HAP-1 (cell line): ENCODE measurements at regions not wholly inside any gene's neighbourhood (a gene's known extent, or its start where the extent isn't known, plus 50 kb on each side); places are given as distances from the start of the nearest gene placed in this dataset.

Experiments used
- DNase-seq, 2 experiments: peaks; one replicate each; pipeline ENCODE4 v3.0.0-alpha.2; 2016 to 2020; ENCODE audit warnings: low spot score in 2 of 2
- H3K27me3 ChIP-seq: fragments of 250-450 bp; sonication (Bioruptor Pico); 2 replicates; pipeline ENCODE4 v1.5.1; 2020; ENCODE audit warnings: low read depth, mild to moderate bottlenecking, moderate library complexity
- H3K36me3 ChIP-seq: fragments of 250-450 bp; sonication (Bioruptor Pico); replicated peaks from 2 replicates; pipeline ENCODE4 v1.5.1; 2020; ENCODE audit warnings: mild to moderate bottlenecking
- H3K4me1 ChIP-seq: fragments of 250-450 bp; sonication (Bioruptor Pico); 2 replicates; pipeline ENCODE4 v1.5.1; 2020; ENCODE audit warnings: mild to moderate bottlenecking
- H3K4me3 ChIP-seq: fragments of 250-450 bp; sonication (Bioruptor Pico); 2 replicates; pipeline ENCODE4 v1.5.1; 2020; ENCODE audit warnings: mild to moderate bottlenecking, moderate library complexity
- H3K9me3 ChIP-seq: fragments of 250-450 bp; sonication (Bioruptor Pico); 2 replicates; pipeline ENCODE4 v1.5.1; 2020; ENCODE audit warnings: mild to moderate bottlenecking, moderate library complexity
- in situ Hi-C: fragments of 300-500 bp; cut with MboI; formaldehyde crosslinking; loops from 3 replicates; pipeline ENCODE4 v1.14.3; 2020; ENCODE audit warnings: low sequenced_read_pairs, inconsistent platforms, mixed read lengths

DNA sequence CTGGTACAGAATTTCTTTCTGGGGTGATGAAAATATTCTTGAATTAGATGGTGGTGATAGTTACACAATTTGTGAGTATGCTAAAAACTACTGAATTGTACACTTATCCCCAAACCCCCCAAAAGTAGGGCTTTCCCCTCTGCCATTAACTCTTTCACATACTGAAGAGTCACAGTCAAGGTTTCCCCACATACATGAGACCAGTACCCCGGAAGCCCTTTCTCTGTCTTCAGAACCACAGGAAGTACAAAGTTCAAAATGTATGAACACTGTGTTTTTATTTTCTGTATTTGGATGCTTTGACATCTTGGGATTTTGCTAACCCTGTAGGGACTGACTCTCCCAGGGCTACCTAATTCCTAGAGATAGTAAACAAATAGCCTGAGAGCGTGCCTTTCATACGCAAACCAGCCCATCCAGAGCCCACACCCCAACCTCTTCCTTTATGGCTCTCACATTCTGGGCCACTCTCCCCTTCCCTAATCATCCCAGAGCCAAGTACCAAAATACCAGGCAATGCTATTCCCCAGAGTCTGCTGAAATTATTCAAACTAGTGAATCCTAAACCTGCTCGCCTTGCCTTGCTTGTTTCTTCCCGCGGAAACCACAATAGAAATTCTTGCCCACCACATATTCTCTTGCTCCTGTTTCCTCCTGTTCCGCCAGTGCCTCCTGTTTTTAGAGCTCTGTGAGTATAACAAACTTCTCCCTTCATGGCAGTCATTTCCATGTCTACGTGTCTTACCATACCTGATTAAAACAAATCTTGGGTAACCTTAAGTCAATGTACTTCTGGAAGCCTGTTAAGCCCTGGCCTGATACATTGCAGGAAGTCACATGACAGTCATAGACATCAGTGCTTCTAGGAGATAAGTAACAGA lies 524.8 kb downstream of the FUT8 start:
- Histone ChIP-seq H3K27me3 (no peaks in the 10 kb centered on the region), H3K9me3 (no peaks in the 10 kb centered on the region), H3K4me1 (peaks cover 4% of the 10 kb centered on the region; the same call in 1 of the 2 replicates), H3K36me3 (no peaks in the 10 kb centered on the region), H3K4me3 (no peak overlapping the region)
- in situ Hi-C loops = no loop called here
- no peak for DNase-seq

DNA sequence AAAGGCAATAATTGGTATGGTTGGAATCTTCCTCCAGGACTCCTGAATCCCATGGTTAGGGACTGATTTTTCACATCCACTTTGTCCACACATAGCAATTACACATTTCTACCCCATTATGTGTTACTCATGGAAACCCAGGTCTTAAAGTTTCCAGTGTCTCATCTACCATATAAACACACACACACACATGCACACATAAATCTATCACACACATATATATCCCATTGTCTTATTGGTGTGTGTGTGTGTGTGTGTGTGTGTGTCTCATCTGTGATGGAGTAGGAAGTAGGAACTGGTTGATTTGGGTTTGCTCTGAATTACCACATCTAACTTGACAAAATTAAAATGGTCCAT lies 525.4 kb downstream of the FUT8 start:
- no peaks in the 10 kb centered on the region for H3K27me3 ChIP-seq
- peaks cover 4% of the 10 kb centered on the region; the same call in 1 of the 2 replicates for H3K4me1 ChIP-seq
- no peaks in the 10 kb centered on the region for H3K9me3 ChIP-seq
- no peak overlapping the region for H3K4me3 ChIP-seq
- no peaks in the 10 kb centered on the region for H3K36me3 ChIP-seq
- in situ Hi-C loops = no loop called here
- no peak for DNase-seq

DNA sequence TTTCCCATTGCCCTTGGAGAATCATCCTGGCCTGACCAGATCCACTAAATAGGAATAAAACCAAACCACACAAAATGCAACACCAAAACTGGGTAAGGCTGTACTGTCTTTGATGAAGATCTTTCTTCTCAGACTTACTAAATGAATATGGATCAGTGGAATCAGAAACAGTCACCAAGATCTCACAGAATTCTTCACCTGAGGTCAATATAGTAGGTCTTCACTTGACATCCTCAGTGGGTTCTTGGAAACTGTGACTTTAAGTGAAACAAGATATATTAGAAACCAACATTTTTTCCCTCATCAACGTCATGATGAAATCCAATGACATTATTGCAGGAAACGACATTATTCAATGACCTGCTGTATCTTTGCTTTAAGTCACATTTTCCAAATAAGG lies 526.2 kb downstream of the FUT8 start:
- Histone ChIP-seq H3K36me3 (no peaks in the 10 kb centered on the region), H3K4me3 (no peak overlapping the region), H3K4me1 (peaks cover 4% of the 10 kb centered on the region; the same call in 1 of the 2 replicates), H3K9me3 (no peaks in the 10 kb centered on the region), H3K27me3 (no peaks in the 10 kb centered on the region)
- in situ Hi-C loops = no loop called here
- no peak for DNase-seq

DNA sequence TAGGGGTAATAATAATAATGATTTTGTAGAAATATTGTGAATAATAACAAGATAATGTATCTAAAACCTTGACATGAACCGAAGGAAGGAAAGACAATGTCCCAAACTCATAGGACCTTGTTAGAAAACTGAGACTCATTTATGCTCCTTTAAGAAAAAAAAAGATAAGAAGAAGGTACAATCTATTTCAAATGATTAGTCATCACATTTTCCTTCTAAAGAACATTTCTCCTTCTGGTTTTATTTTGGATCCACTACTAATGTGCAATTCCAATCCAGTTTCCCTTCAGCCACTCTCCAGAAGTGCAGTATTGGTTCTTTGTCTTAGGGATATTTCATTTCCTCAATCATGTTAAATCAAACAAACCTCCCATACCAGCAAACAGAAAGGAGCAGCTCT lies 526.7 kb downstream of the FUT8 start:
- Histone ChIP-seq H3K4me1 (peaks cover 4% of the 10 kb centered on the region; the same call in 1 of the 2 replicates), H3K9me3 (no peaks in the 10 kb centered on the region), H3K27me3 (no peaks in the 10 kb centered on the region), H3K4me3 (no peak overlapping the region), H3K36me3 (no peaks in the 10 kb centered on the region)
- no peak for DNase-seq
- in situ Hi-C loops = no loop called here

DNA sequence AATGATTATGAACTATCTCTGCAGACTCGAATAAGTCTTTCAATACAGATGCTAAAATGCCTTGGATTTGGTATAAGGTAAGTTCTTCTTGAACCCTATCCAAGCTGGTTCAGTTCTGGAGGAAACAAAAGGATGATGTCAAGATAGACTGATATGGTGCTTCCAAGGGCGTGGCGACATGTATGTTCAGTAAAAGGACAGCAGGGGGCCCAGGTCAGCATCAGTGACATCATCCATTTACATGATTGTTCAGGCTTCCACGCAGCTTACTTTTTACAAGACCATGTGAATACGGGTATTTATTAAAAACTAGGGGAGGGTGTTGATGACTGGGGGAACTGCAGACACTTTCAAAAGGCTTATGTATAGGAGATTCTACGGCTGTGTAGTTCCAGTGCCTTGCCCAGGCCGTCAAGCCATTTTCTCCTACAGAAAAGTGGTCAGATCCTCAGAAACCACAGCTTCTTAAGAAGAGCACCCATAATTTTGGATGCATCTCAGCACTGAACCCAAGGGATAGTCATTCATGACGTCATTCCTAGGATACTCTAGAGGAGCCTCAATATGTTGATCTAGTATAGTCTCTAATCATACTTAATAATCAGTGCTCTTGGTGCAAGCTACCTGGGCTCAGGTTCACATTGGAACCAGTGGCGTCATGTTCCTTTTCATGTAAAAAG lies 527.7 kb downstream of the FUT8 start:
- Histone ChIP-seq H3K9me3 (no peaks in the 10 kb centered on the region), H3K36me3 (no peaks in the 10 kb centered on the region), H3K27me3 (no peaks in the 10 kb centered on the region), H3K4me1 (peaks cover 4% of the 10 kb centered on the region; the same call in 1 of the 2 replicates), H3K4me3 (no peak overlapping the region)
- in situ Hi-C loops = no loop called here
- DNase-seq = peak; percentile 67 to 68

DNA sequence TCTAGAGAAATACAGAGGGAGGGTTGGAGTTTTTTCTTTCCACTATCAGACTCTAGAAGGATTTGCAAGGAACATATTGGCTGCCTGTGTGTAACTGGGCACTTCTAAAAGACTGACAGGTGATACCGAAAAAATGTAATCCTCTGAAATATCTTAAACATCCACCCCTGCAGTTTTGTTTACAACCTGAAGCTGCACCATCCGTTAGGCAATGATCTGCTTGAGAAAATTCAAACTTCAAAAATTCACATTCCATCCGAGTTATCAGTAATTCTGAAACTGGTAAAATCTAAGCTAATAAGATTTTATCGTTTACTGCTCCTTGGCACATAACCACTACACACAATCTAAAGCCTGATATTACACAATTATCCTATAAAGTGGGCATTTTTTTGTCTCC lies 528.6 kb downstream of the FUT8 start:
- H3K36me3 ChIP-seq = no peaks in the 10 kb centered on the region
- no peaks in the 10 kb centered on the region for H3K27me3 ChIP-seq
- DNase-seq = no peak
- H3K9me3 ChIP-seq = no peaks in the 10 kb centered on the region
- H3K4me3 ChIP-seq = no peak overlapping the region
- in situ Hi-C loops = no loop called here
- peaks cover 4% of the 10 kb centered on the region; the same call in 1 of the 2 replicates for H3K4me1 ChIP-seq

DNA sequence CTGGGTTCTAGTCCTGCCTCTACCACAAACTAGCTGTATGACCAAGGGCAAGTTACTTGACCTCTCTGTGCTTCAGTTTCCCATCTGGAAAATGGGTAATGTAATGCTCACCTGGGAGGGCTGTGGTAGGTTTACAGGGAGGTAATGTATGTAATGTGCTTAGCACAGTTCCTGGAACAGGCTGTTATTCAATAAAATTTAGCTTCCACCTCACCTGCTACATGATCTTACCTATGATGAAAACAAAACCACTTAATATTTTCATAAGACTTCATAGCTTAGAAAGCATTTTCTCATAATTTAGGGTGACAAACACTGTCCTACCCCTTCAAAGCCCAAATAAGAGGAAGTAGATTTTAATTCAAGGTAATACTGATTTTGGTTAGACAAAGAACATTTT lies 530.6 kb downstream of the FUT8 start:
- no peak for DNase-seq
- H3K9me3 ChIP-seq = no peaks in the 10 kb centered on the region

DNA sequence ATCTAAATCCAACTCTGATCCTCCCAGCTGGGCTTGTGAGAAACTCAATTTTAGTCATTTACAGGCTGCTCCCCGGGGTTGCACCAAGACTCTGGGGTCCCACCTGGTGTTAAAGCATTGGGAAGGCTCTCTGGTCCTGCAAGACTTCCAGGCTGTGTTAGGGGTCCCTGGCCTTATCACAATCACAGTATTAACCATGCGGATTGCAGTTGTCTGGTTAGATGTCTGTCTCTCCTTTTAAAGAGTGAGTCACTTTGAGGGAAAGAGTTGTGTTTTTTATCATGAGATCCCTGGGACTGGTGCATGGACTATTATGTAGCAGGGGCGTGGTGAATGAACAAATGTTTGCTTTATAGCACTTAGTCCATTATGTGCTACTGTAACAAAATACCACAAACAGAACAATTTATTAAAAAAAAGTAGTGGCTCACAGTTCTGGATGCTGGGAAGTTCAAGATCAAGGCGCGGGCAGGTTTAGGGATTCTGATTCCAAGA lies 531.4 kb downstream of the FUT8 start:
- Histone ChIP-seq H3K4me3 (no peak overlapping the region), H3K9me3 (no peaks in the 10 kb centered on the region), H3K4me1 (peaks cover 4% of the 10 kb centered on the region; the same call in 1 of the 2 replicates), H3K27me3 (no peaks in the 10 kb centered on the region), H3K36me3 (no peaks in the 10 kb centered on the region)
- in situ Hi-C loops = no loop called here
- DNase-seq = no peak

More for the DNA sequence above, 530.6 kb downstream of the FUT8 start:
- no peaks in the 10 kb centered on the region for H3K36me3 ChIP-seq
- H3K4me3 ChIP-seq = no peak overlapping the region
- peaks cover 4% of the 10 kb centered on the region; the same call in 1 of the 2 replicates for H3K4me1 ChIP-seq
- H3K27me3 ChIP-seq = no peaks in the 10 kb centered on the region
- in situ Hi-C loops = no loop called here

DNA sequence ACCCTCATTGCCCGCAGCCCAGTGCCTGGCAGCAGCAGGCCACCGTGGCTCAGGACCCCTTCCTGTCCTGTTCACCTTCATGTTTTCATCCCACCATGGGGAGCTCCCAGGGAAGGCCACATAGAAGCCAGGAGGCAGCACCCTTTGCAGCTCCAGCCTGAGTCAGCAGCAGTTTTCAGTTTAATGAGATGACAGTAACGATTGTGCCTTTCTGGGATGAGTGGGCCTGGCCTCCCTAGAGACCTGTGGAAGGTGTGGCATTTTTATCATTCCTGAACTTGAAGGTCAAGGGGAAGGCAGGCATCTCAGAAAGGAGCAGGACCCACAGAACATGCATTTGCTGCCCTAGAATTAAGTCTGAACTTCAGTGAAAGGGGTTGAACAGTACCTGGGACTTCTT lies 532.8 kb downstream of the FUT8 start:
- Histone ChIP-seq H3K36me3 (no peaks in the 10 kb centered on the region), H3K27me3 (0 out of 2 replicates have a peak, but pooled peaks cover 1% of the 10 kb centered on the region), H3K4me3 (no peak overlapping the region), H3K9me3 (no peaks in the 10 kb centered on the region), H3K4me1 (peaks cover 3% of the 10 kb centered on the region; the same call in 1 of the 2 replicates)
- in situ Hi-C loops = no loop called here
- DNase-seq = no peak

DNA sequence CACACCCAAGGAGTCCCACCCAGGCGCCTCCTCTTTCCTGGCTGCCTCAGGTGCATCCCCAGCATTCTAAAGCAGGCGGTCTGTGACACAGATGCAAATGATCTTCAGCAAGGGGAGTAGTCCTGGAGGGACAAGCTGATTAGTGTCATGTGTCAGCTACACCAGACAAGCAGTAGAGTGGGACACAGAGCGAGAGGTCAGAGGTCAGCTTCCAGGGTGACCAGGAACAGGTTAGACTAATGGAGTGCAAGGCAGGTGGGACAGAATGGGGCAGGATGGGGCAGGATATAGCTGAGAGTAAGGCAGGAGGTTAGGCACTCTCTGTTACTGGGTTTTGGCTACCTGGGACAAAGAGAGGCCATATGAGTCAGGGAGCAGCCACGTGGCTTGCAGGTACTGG lies 534.0 kb downstream of the FUT8 start:
- no peaks in the 10 kb centered on the region for H3K9me3 ChIP-seq
- in situ Hi-C loops = no loop called here
- no peaks in the 10 kb centered on the region for H3K4me1 ChIP-seq
- DNase-seq = no peak
- H3K27me3 ChIP-seq = 0 out of 2 replicates have a peak, but pooled peaks cover 2% of the 10 kb centered on the region
- no peaks in the 10 kb centered on the region for H3K36me3 ChIP-seq
- H3K4me3 ChIP-seq = no peak overlapping the region

DNA sequence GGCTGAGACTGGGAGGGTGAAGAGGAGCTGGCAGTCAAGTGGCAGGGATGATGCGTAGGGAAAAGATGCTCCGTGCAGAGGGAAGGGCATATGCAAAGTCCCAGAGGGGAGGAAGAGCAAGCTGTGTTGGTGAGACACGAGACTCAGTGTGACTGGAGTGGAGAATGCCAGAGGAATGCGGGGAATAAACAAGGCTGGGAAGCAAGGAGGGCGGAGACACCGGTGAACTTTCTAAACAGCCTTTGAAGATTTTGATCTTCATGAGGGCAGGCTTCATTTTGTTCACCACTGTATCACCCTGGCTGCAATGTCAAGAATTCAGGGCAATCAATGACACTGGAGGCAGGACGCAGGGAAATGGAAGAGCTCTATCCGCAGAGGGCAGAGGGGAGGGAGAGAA lies 535.8 kb downstream of the FUT8 start:
- in situ Hi-C loops = no loop called here
- DNase-seq = no peak
- no peaks in the 10 kb centered on the region for H3K9me3 ChIP-seq
- H3K4me1 ChIP-seq = no peaks in the 10 kb centered on the region
- H3K4me3 ChIP-seq = no peak overlapping the region
- H3K27me3 ChIP-seq = 0 out of 2 replicates have a peak, but pooled peaks cover 2% of the 10 kb centered on the region
- H3K36me3 ChIP-seq = no peaks in the 10 kb centered on the region

DNA sequence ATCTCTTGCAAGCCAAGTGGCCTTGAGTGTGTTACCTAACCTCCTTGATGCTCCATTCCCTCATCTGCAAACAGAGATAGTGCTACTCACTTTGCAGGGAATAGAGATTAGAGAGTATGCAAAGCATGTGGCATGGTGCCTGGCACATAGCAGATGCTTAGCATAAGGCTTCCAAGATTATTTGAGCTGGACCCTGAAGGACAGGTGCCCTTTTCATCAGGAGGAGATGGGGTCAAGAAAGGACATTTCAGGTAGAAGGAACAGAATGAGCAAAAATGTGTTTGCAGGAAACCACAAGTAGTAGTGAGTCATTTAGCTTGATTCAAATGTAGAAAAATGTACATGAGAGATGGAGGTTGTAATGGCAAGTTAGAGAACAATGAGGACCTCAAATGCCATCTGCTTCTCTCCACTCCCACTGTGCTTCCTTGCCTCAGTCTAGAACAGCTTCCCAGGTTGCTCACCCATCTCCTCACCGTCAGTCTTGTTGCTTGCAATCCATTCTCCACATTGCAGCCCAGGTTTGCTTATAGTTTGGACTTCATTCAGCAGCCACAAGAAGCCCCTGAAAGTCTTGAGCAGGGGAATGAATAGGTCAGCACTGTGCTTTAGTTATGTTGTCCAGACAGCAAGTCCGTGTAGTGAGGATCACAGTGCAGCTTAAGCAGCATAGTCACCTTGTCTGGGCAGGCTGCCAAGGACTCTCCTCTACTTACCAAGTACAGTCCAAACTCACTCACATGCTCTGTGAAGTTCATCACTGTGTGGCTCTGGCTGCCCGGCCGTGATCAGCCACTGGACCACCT lies 536.3 kb upstream of the CCDC196 start:
- 0 out of 2 replicates have a peak, but pooled peaks cover 2% of the 10 kb centered on the region for H3K27me3 ChIP-seq
- peak in 1 of 2 experiments; percentile 41 for DNase-seq
- H3K4me3 ChIP-seq = no peak overlapping the region
- H3K36me3 ChIP-seq = no peaks in the 10 kb centered on the region
- in situ Hi-C loops = loop anchor here (10.0 to 25.0 kb wide), 2 partner anchors 535 to 788 kb away; partner anchors contain the start of gene FUT8
- no peaks in the 10 kb centered on the region for H3K9me3 ChIP-seq
- H3K4me1 ChIP-seq = no peaks in the 10 kb centered on the region

DNA sequence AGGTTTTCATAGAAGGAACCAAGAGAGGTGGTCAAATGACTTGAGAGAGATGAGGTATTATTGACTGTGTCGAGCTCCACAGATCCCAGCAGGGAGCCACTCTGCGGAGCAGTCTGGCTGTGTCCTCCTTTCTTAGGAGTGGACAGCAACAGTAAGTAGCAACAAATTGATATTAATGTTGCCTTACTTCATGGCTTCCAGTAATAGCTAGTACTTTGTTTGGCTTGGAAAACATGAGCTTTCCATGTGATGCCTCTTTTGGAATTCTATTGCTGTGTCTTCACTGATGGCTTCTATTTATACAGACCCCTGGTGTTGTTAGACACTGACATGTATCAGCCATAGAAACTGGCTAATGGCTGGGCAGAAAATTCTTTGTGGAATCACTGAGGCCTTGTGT lies 531.2 kb upstream of the CCDC196 start:
- H3K27me3 ChIP-seq = 0 out of 2 replicates have a peak, but pooled peaks cover 2% of the 10 kb centered on the region
- no peak for DNase-seq
- no peaks in the 10 kb centered on the region for H3K9me3 ChIP-seq
- no peaks in the 10 kb centered on the region for H3K36me3 ChIP-seq
- in situ Hi-C loops = loop anchor here (10.0 to 25.0 kb wide), 2 partner anchors 540 to 793 kb away; partner anchors contain the start of gene FUT8
- no peak overlapping the region for H3K4me3 ChIP-seq
- no peaks in the 10 kb centered on the region for H3K4me1 ChIP-seq
